ENCODE measurements at regions not wholly inside any gene's neighbourhood (a gene's known extent, or its start where the extent isn't known, plus 50 kb on each side); places are given as distances from the start of the nearest gene placed in this dataset.

GRCh38 chr10:105827133-105827532, 1186.0 kb downstream of the SORCS3 start:
- no peak for TF ChIP-seq CTCF (IDR thresholded peaks at IDR 0.05)
- no peak for TF ChIP-seq EZH2 (IDR thresholded peaks at IDR 0.05; ENCODE audit: borderline replicate concordance, insufficient read depth, low read depth, low read length, poor library complexity, severe bottlenecking)

Measured in B cell (primary cell).